ENCODE measurements at regions not wholly inside any gene's neighbourhood (a gene's known extent, or its start where the extent isn't known, plus 50 kb on each side); places are given as distances from the start of the nearest gene placed in this dataset.

- no peak for TF ChIP-seq CTCF (IDR thresholded peaks at IDR 0.05; ENCODE audit: low read length)
- no peak for TF ChIP-seq EZH2 (optimal IDR thresholded peaks at IDR 0.05; ENCODE audit: low read depth, low read length)
- TF ChIP-seq EZH2phosphoT487 (IDR thresholded peaks at IDR 0.05; ENCODE audit: low read length), result no peak
These were observed 132.6 kb downstream of the GNAT3 start for GRCh38 chr7:80379034-80379982.

All from MM.1S (cell line).